ENCODE measurements at regions not wholly inside any gene's neighbourhood (a gene's known extent, or its start where the extent isn't known, plus 50 kb on each side); places are given as distances from the start of the nearest gene placed in this dataset.
"Not testable (repeated sequence)": the region's sequence is repeated elsewhere in the genome, so short reads cannot be mapped to it uniquely, and the experiment has no call there.

- ATAC-seq (replicated peaks) = no peak
Observed at GRCh38 chr3:110291886-110292501, 779.6 kb upstream of the NECTIN3 start.

GRCh38 chr3:110293660-110294059, 778.0 kb upstream of the NECTIN3 start:
- H3K4me1 Mint-ChIP-seq = no peaks in the 10 kb centered on the region
- H3K9me3 Mint-ChIP-seq = peaks cover 19% of the 10 kb centered on the region
- H3K4me3 Mint-ChIP-seq = no peak overlapping the region
- no peaks in the 10 kb centered on the region for H3K27me3 Mint-ChIP-seq
- no peaks in the 10 kb centered on the region for H3K36me3 Mint-ChIP-seq (ENCODE audit: low read depth)
- peak; percentile 88 for ATAC-seq (replicated peaks)
- no peak overlapping the region for H3K27ac Mint-ChIP-seq

More at GRCh38 chr3:110291886-110292501, 779.6 kb upstream of the NECTIN3 start:
- Mint-ChIP-seq H3K9me3 (peaks cover 19% of the 10 kb centered on the region), H3K36me3 (ENCODE audit: low read depth) (no peaks in the 10 kb centered on the region), H3K27me3 (no peaks in the 10 kb centered on the region), H3K27ac (no peak overlapping the region), H3K4me1 (no peaks in the 10 kb centered on the region), H3K4me3 (no peak overlapping the region)

GRCh38 chr3:110296885-110297284, 774.7 kb upstream of the NECTIN3 start:
- H3K9me3 Mint-ChIP-seq = peaks cover 16% of the 10 kb centered on the region
- no peak overlapping the region for H3K4me3 Mint-ChIP-seq
- no peaks in the 10 kb centered on the region for H3K4me1 Mint-ChIP-seq
- no peak for ATAC-seq (replicated peaks)
- no peaks in the 10 kb centered on the region for H3K27me3 Mint-ChIP-seq
- no peak overlapping the region for H3K27ac Mint-ChIP-seq
- H3K36me3 Mint-ChIP-seq (ENCODE audit: low read depth) = no peaks in the 10 kb centered on the region

GRCh38 chr3:110301781-110302180, 769.8 kb upstream of the NECTIN3 start:
- no peak overlapping the region for H3K27ac Mint-ChIP-seq
- H3K4me1 Mint-ChIP-seq = no peaks in the 10 kb centered on the region
- H3K36me3 Mint-ChIP-seq (ENCODE audit: low read depth) = no peaks in the 10 kb centered on the region
- no peaks in the 10 kb centered on the region for H3K27me3 Mint-ChIP-seq
- no peaks in the 10 kb centered on the region for H3K9me3 Mint-ChIP-seq
- ATAC-seq (replicated peaks) = no peak
- no peak overlapping the region for H3K4me3 Mint-ChIP-seq

- no peaks in the 10 kb centered on the region for H3K27me3 Mint-ChIP-seq
- H3K27ac Mint-ChIP-seq = no peak overlapping the region
- H3K4me3 Mint-ChIP-seq = no peak overlapping the region
- H3K36me3 Mint-ChIP-seq (ENCODE audit: low read depth) = no peaks in the 10 kb centered on the region
- no peaks in the 10 kb centered on the region for H3K4me1 Mint-ChIP-seq
- ATAC-seq (replicated peaks) = peak; percentile 11
- H3K9me3 Mint-ChIP-seq = no peaks in the 10 kb centered on the region
Observed at GRCh38 chr3:110307065-110307809, 764.4 kb upstream of the NECTIN3 start.

- no peaks in the 10 kb centered on the region for H3K4me1 Mint-ChIP-seq
- no peaks in the 10 kb centered on the region for H3K9me3 Mint-ChIP-seq
- H3K27ac Mint-ChIP-seq = no peak overlapping the region
- no peaks in the 10 kb centered on the region for H3K27me3 Mint-ChIP-seq
- no peaks in the 10 kb centered on the region for H3K36me3 Mint-ChIP-seq (ENCODE audit: low read depth)
- no peak for ATAC-seq (replicated peaks)
- no peak overlapping the region for H3K4me3 Mint-ChIP-seq
Observed at GRCh38 chr3:110311541-110311940, 760.1 kb upstream of the NECTIN3 start.

GRCh38 chr3:110314512-110315114, 757.0 kb upstream of the NECTIN3 start:
- Mint-ChIP-seq H3K9me3 (no peaks in the 10 kb centered on the region), H3K36me3 (ENCODE audit: low read depth) (no peaks in the 10 kb centered on the region), H3K27me3 (no peaks in the 10 kb centered on the region), H3K4me1 (no peaks in the 10 kb centered on the region), H3K4me3 (no peak overlapping the region), H3K27ac (no peak overlapping the region)
- peak; percentile 65 for ATAC-seq (replicated peaks)

- Mint-ChIP-seq H3K27ac (no peak overlapping the region), H3K36me3 (ENCODE audit: low read depth) (no peaks in the 10 kb centered on the region), H3K4me1 (no peaks in the 10 kb centered on the region), H3K9me3 (no peaks in the 10 kb centered on the region), H3K27me3 (peaks cover 3% of the 10 kb centered on the region), H3K4me3 (no peak overlapping the region)
- no peak for ATAC-seq (replicated peaks)
Observed at GRCh38 chr3:110318108-110318507, 753.5 kb upstream of the NECTIN3 start.

GRCh38 chr3:110323349-110323748, 748.3 kb upstream of the NECTIN3 start:
- Mint-ChIP-seq H3K4me1 (no peaks in the 10 kb centered on the region), H3K36me3 (ENCODE audit: low read depth) (no peaks in the 10 kb centered on the region)

GRCh38 chr3:110324171-110324705, 747.4 kb upstream of the NECTIN3 start:
- Mint-ChIP-seq H3K36me3 (ENCODE audit: low read depth) (no peaks in the 10 kb centered on the region), H3K27ac (no peak overlapping the region), H3K4me1 (no peaks in the 10 kb centered on the region), H3K9me3 (no peaks in the 10 kb centered on the region), H3K4me3 (no peak overlapping the region), H3K27me3 (peaks cover 3% of the 10 kb centered on the region)
- ATAC-seq (replicated peaks) = no peak

More at GRCh38 chr3:110323349-110323748, 748.3 kb upstream of the NECTIN3 start:
- no peak for ATAC-seq (replicated peaks)
- H3K9me3 Mint-ChIP-seq = no peaks in the 10 kb centered on the region
- H3K27ac Mint-ChIP-seq = no peak overlapping the region
- peaks cover 3% of the 10 kb centered on the region for H3K27me3 Mint-ChIP-seq
- H3K4me3 Mint-ChIP-seq = no peak overlapping the region

- Mint-ChIP-seq H3K27me3 (peaks cover under 1% of the 10 kb centered on the region), H3K9me3 (peaks cover under 1% of the 10 kb centered on the region), H3K4me1 (no peaks in the 10 kb centered on the region), H3K27ac (no peak overlapping the region), H3K4me3 (no peak overlapping the region), H3K36me3 (ENCODE audit: low read depth) (no peaks in the 10 kb centered on the region)
- no peak for ATAC-seq (replicated peaks)
Observed at GRCh38 chr3:110327870-110328269, 743.7 kb upstream of the NECTIN3 start.

GRCh38 chr3:110331562-110331961, 740.1 kb upstream of the NECTIN3 start:
- H3K4me3 Mint-ChIP-seq; H3K36me3 Mint-ChIP-seq (ENCODE audit: low read depth); H3K27ac Mint-ChIP-seq; ATAC-seq (replicated peaks); H3K4me1 Mint-ChIP-seq; H3K9me3 Mint-ChIP-seq; H3K27me3 Mint-ChIP-seq: not testable (repeated sequence)

GRCh38 chr3:110332629-110333028, 739.0 kb upstream of the NECTIN3 start:
- H3K9me3 Mint-ChIP-seq = peaks cover 8% of the 10 kb centered on the region
- H3K36me3 Mint-ChIP-seq (ENCODE audit: low read depth) = no peaks in the 10 kb centered on the region
- no peak overlapping the region for H3K27ac Mint-ChIP-seq
- no peaks in the 10 kb centered on the region for H3K4me1 Mint-ChIP-seq
- ATAC-seq (replicated peaks) = no peak
- H3K4me3 Mint-ChIP-seq = no peak overlapping the region
- peaks cover 6% of the 10 kb centered on the region for H3K27me3 Mint-ChIP-seq

- no peak overlapping the region for H3K27ac Mint-ChIP-seq
- peaks cover under 1% of the 10 kb centered on the region for H3K27me3 Mint-ChIP-seq
- no peaks in the 10 kb centered on the region for H3K36me3 Mint-ChIP-seq (ENCODE audit: low read depth)
Observed at GRCh38 chr3:110341047-110341446, 730.6 kb upstream of the NECTIN3 start.

GRCh38 chr3:110343376-110343775, 728.2 kb upstream of the NECTIN3 start:
- H3K4me3 Mint-ChIP-seq = no peak overlapping the region
- H3K4me1 Mint-ChIP-seq = no peaks in the 10 kb centered on the region

More at GRCh38 chr3:110341047-110341446, 730.6 kb upstream of the NECTIN3 start:
- no peak for ATAC-seq (replicated peaks)
- no peaks in the 10 kb centered on the region for H3K4me1 Mint-ChIP-seq
- no peak overlapping the region for H3K4me3 Mint-ChIP-seq
- peaks cover 4% of the 10 kb centered on the region for H3K9me3 Mint-ChIP-seq

More at GRCh38 chr3:110343376-110343775, 728.2 kb upstream of the NECTIN3 start:
- Mint-ChIP-seq H3K9me3 (no peaks in the 10 kb centered on the region), H3K27me3 (no peaks in the 10 kb centered on the region), H3K36me3 (ENCODE audit: low read depth) (no peaks in the 10 kb centered on the region), H3K27ac (no peak overlapping the region)
- no peak for ATAC-seq (replicated peaks)
